NT2/D1 (cell line): ENCODE measurements at regions not wholly inside any gene's neighbourhood (a gene's known extent, or its start where the extent isn't known, plus 50 kb on each side); places are given as distances from the start of the nearest gene placed in this dataset.

Experiments used
- DNase-seq: peaks from one replicate; pipeline ENCODE4 v3.0.0-alpha.2; 2011; ENCODE audit warnings: low read depth, low spot score
- H3K27me3 ChIP-seq: 2 replicates; pipeline ENCODE4 v1.6.0; 2011; ENCODE audit warnings: mild to moderate bottlenecking; ENCODE audit not compliant: insufficient read length, insufficient read depth
- H3K36me3 ChIP-seq: 2 replicates; pipeline ENCODE4 v1.6.1; 2011; ENCODE audit warnings: mild to moderate bottlenecking, low read length, mixed read lengths; ENCODE audit not compliant: insufficient read depth, insufficient read length
- H3K4me1 ChIP-seq: 2 replicates; pipeline ENCODE4 v1.5.1; 2011; ENCODE audit not compliant: insufficient read depth, insufficient read length
- H3K4me3 ChIP-seq: 2 replicates; pipeline ENCODE4 v1.5.1; 2011; ENCODE audit warnings: low read depth; ENCODE audit not compliant: insufficient read length
- H3K9ac ChIP-seq: 2 replicates; pipeline ENCODE4 v1.6.0; 2011; ENCODE audit warnings: low read depth; ENCODE audit not compliant: insufficient read length
- H3K9me3 ChIP-seq: 2 replicates; pipeline ENCODE4 v1.5.1; 2011; ENCODE audit warnings: mild to moderate bottlenecking, low read length; ENCODE audit not compliant: insufficient read depth
- SUZ12 ChIP-seq: IDR thresholded peaks from 2 replicates; pipeline ENCODE4 v1.6.1; 2011; ENCODE audit not compliant: insufficient read length, insufficient read depth; ENCODE audit errors: extremely low read depth
- YY1 ChIP-seq: IDR thresholded peaks from 2 replicates; pipeline ENCODE4 v1.6.1; 2011; ENCODE audit not compliant: insufficient read length, insufficient read depth
- ZNF274 ChIP-seq: IDR thresholded peaks from 2 replicates; pipeline ENCODE4 v1.6.1; 2011; ENCODE audit warnings: mild to moderate bottlenecking, low read depth, low read length

DNA sequence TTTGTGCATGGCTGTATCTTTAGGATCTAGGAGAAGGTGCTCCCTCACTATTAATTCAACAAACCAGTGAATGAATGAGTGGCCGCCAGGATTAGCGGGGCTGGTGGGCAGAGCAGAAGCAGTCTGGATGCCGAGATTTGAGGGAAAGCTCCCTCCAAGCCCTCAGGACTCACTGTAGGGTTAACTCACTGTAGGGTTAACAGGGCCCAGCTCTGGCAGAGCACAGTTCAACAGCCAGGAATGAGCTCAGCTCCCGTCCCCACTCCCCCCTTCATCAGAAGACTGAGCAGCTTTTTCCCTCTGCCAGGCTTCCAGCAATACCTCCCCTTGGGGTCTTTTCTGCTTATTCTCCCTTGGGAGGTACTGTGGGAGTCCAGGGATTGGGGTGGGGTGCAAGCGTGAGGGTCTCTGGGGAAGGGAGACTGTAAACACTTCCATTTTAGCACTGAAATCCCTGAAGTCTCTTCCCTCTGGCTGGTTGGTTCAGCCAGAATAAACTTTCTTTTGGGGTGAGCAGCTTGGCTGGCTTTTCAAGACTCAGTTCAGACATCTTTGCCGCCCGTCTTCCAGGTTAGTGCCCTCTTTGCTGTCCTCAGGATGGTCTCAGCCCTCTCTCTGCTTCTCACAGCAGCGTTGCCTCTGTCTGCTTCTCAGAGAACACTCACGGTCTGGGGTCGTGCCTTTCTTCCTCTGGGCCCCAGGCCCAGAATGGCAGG is 53.7 kb upstream of the WSB1 start:
- Histone ChIP-seq H3K9ac (no peak overlapping the region), H3K27me3 (no peaks in the 10 kb centered on the region), H3K36me3 (no peaks in the 10 kb centered on the region), H3K4me1 (peaks cover 6% of the 10 kb centered on the region), H3K4me3 (no peak overlapping the region), H3K9me3 (no peaks in the 10 kb centered on the region)
- no peak for DNase-seq
- TF ChIP-seq SUZ12, result no peak
- no peak for TF ChIP-seq ZNF274
- TF ChIP-seq YY1, result no peak

DNA sequence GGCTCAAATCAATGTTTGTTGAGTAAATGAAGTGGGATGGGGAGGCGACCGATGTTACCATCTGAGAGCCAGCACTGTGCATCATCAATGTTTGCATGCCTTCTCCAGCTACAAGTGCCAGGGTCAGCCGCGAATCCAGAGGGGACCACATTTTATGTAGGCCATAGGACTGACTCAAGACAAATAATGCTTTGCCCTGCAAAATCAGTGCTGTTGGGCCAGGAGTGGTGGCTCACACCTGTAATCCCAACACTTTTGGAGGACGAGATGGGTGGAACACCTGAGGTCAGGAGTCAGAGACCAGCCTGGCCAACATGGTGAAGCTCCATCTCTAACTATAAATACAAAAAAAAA is 53.1 kb upstream of the WSB1 start:
- Histone ChIP-seq H3K36me3 (no peaks in the 10 kb centered on the region), H3K27me3 (no peaks in the 10 kb centered on the region), H3K4me3 (no peak overlapping the region), H3K4me1 (peaks cover 6% of the 10 kb centered on the region), H3K9me3 (no peaks in the 10 kb centered on the region), H3K9ac (no peak overlapping the region)
- no peak for TF ChIP-seq YY1
- TF ChIP-seq SUZ12, result no peak
- no peak for TF ChIP-seq ZNF274
- no peak for DNase-seq

DNA sequence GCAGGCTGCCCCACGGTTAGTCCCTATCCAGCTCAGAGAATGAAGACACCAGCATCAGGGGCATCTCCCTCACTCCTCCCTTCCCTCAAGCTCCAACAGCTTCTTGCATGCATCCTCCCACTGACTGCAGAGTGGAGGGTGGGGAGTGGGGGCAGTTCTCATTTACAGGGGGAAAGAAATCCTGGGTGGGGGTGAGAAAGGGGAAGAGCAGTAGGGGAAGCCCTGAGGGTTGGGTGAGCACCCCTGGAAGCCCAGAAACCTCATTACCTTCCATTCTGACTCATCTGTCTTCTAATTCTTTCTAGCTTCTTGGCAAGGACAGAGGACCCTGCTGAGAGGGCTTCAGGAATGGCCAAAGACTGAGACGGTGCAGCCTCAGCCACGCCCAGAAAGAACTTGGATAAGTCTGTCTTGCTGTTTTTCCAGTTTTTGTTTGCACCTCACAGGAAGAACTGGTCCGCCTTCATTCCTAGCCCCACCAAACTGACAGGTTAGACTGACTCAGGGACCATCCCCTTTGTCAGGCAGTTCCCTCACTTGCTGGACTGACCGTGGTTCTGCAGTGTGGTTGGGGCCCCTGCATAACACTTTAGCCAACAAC is 52.5 kb upstream of the WSB1 start:
- Histone ChIP-seq H3K4me3 (no peak overlapping the region), H3K4me1 (peaks cover 6% of the 10 kb centered on the region), H3K27me3 (no peaks in the 10 kb centered on the region), H3K9ac (no peak overlapping the region), H3K9me3 (no peaks in the 10 kb centered on the region), H3K36me3 (no peaks in the 10 kb centered on the region)
- TF ChIP-seq SUZ12 (no peak), YY1 (no peak), ZNF274 (no peak)
- DNase-seq, result no peak

DNA sequence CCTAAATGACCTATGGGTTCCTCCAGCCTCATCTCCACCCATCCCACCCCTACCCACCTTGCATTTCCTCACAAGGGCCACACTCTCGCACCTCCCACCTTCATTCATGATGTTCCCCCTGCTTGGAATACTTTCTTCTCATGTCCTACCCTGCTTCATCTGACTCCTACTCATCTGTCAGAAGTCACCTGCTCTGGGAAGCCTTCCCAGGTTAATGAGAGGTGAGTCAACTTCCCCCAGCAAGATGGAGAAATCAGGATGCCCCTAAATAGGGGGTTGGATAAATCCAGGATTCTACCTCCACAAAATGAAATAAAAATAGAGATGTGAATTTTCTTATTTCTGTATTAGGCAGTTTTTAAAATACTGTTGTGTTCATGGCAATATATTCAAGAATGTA is 51.0 kb upstream of the WSB1 start:
- Histone ChIP-seq H3K27me3 (no peaks in the 10 kb centered on the region), H3K4me3 (no peak overlapping the region), H3K36me3 (no peaks in the 10 kb centered on the region), H3K4me1 (peaks cover 6% of the 10 kb centered on the region), H3K9ac (no peak overlapping the region), H3K9me3 (no peaks in the 10 kb centered on the region)
- no peak for DNase-seq
- TF ChIP-seq YY1, result no peak
- TF ChIP-seq ZNF274, result no peak
- no peak for TF ChIP-seq SUZ12

DNA sequence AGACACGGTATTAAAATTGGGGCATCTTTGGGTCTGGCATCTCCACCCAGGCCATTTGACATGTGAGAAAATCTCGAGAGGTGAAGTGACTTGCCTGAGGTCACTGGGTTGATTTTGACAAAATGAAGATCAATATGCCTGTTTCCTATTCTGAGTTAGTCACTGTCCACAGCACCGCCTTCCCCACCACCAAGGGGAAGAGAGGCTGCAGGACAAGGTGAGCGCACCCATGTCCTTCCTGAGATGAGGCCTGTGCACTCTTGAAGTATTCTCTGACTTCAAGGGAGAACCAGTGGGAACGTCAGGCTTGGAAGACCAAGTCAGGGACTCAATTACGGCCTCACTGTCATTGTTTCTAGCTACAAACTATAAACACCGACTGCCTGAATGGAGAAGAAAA is 49.9 kb upstream of the WSB1 start:
- no peak for DNase-seq
- H3K4me3 ChIP-seq, result no peak overlapping the region
- TF ChIP-seq ZNF274 (no peak), YY1 (no peak), SUZ12 (no peak)
- no peaks in the 10 kb centered on the region for H3K36me3 ChIP-seq
- no peaks in the 10 kb centered on the region for H3K9me3 ChIP-seq
- peaks cover 6% of the 10 kb centered on the region for H3K4me1 ChIP-seq
- no peaks in the 10 kb centered on the region for H3K27me3 ChIP-seq
- no peak overlapping the region for H3K9ac ChIP-seq
